ENCODE measurements at regions not wholly inside any gene's neighbourhood (a gene's known extent, or its start where the extent isn't known, plus 50 kb on each side); places are given as distances from the start of the nearest gene placed in this dataset.
"Not testable (repeated sequence)": the region's sequence is repeated elsewhere in the genome, so short reads cannot be mapped to it uniquely, and the experiment has no call there.

DNA sequence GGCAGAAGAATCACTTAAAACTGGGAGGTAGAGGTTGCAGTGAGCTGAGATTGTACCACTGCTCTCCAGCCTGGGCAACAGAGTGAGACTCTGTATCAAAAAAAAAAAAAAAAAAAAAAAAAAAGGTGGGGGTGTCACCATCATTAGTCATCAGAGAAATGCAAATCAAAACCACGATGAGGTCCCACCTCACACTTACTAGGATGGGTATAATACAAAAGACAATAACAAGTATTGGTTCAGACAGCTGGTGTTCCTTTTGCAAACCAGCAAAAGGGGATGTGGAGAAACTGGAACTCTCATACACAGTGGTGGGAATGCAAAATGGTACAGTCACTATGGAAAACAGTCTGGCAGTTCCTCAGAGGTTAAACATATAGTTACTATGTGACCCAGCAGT is 78.7 kb upstream of the TSC22D2 start:
- DNase-seq (ENCODE audit: low read depth in 1 of 2, low spot score in 1 of 2), result no peak

DNA sequence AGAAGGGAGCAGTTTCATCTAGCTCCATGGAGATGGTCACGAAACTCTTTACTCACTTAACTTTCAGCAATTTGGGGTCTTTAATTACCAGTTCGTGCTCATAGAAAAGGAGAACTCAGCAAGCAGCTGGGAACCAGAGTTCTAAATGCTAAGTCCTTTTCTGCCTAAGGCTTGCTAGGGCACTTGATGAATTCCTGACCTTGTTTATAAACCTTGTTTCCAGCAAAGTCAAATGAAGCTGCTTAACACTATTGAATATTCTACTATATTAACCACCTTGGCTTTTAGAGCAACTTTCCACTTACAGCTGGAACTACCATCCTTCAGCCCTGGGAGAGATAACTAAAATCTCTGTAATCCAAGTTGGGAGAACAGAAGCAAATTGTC is 79.5 kb upstream of the TSC22D2 start:
- DNase-seq (ENCODE audit: low read depth in 1 of 2, low spot score in 1 of 2), result no peak

DNA sequence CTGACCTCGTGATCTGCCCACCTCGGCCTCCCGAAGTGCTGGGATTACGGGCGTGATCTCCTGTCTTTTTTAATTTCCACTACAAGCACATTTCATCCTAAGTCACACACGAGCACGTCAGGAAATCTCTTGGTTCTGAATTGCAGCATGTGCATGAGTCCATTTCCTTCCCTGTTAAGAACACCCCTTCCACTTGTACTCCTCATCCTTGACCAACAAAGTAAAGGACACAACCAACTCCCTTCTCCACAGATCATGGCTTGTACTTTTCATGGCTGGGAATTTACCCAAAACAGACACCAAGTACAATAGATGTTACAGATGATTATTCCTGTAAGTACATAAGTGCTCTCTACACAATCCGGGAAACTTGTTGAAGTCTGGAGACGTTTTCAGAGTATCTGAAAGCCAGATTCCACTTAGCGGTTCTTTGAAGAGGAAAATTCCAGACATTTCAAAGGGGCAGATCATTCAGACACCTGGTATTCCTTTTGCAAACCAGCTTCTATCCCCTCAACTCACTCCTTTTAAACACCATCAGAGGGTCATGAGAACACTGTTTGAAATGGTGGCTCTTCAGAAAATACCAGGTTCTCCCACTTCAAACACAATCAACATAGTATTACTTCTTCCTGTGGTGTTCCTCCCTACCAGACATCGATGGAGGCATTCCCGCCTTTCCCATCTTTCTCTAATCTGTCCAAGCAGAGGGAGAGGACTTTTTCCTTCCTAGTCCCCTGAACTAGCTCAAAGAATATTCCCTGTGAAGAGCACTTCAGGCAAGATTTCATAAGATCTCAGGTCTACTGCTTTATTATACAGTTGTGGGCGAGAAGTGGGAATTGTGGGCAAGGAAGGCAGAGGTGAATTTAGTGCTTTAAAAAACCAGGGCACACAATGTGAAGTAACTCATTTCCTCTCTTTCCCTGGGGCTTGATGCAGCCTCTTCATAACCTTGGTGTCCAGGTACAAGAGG is 80.1 kb upstream of the TSC22D2 start:
- DNase-seq (ENCODE audit: low read depth in 1 of 2, low spot score in 1 of 2), result no peak

GRCh38 chr3:150324788-150325187 is 83.3 kb upstream of the TSC22D2 start:
- no peak for DNase-seq (ENCODE audit: low read depth in 1 of 2, low spot score in 1 of 2)

DNA sequence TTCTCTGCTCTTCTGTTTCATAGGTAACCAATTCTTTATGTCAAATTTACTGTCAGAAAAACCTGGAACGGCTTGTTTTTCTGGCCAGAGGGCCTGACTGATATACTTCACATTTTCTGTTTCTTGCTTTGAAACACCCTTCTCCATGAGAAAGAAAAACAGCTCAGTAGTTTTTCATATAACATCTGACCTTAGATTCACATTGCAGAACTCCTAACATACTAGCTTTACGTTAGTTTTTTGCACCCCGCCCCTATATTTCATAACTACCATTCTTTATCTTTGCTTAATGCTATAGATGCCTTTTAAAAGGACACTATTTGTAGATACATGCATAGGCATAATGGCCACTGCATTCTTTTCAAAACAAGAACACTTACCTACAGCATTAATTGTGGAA is 83.9 kb upstream of the TSC22D2 start:
- no peak for DNase-seq (ENCODE audit: low read depth in 1 of 2, low spot score in 1 of 2)

DNA sequence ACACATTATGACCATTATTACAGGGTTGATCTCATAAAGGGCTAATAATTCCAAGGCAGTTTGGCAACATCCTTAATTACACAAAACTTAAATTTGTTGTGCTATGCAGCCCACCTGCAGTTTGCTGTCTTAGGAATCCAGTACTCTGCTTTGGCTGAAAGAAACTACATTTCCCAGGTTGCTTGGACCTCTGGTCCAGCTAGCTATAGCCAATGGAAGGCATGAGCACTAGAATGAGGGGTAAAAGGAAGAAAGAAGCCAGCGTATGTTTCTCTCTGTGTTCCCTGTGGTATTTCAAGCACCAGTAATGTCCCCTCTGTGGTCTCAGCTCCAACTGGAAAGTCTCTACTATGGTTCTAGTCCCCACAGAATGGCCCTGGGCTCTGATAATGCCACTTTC is 84.3 kb upstream of the TSC22D2 start:
- no peak for DNase-seq (ENCODE audit: low read depth in 1 of 2, low spot score in 1 of 2)

GRCh38 chr3:150323091-150323490 is 85.0 kb upstream of the TSC22D2 start:
- DNase-seq (ENCODE audit: low read depth in 1 of 2, low spot score in 1 of 2), result not testable (repeated sequence)

DNA sequence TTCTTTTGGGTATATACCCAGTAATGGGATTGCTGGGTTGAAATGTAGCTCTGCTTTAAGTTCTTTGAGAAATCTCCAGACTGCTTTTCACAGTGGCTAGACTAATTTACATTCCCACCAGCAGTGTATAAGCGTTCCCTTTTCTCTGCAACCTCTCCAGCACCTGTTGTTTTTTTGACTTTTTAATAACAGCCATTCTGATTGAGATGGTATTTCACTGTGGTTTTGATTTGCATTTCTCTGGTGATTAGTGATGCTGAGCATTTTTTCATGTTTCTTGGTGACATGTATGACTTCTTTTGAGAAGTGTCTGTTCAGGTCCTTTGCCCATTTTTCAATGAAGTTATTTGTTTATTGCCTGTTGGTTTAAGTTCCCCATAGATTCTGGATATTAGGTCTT is 87.1 kb upstream of the TSC22D2 start:
- not testable (repeated sequence) for DNase-seq (ENCODE audit: low read depth in 1 of 2, low spot score in 1 of 2)

- no peak for DNase-seq (ENCODE audit: low read depth in 1 of 2, low spot score in 1 of 2)
These were observed 88.2 kb upstream of the TSC22D2 start for GRCh38 chr3:150319900-150320299.

DNA sequence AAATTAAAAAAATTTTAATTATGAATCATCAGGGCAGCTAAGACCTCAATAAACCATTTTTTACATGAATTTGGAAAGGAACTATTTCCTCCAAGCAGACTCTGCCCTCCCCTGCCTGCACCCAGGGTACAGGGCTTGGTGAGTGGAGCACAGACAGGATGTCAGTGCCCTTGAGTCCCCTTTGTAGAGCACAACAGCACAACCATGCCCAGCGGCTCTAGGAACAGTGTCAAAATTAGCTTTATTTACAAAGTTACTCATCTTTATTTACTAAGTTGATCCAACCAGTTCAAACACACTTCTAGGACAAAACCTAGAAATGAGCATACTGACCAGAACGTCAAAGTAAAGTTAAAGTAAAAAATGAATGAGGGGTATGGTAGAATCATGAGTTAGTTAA is 90.6 kb upstream of the TSC22D2 start:
- DNase-seq (ENCODE audit: low read depth in 1 of 2, low spot score in 1 of 2), result no peak

DNA sequence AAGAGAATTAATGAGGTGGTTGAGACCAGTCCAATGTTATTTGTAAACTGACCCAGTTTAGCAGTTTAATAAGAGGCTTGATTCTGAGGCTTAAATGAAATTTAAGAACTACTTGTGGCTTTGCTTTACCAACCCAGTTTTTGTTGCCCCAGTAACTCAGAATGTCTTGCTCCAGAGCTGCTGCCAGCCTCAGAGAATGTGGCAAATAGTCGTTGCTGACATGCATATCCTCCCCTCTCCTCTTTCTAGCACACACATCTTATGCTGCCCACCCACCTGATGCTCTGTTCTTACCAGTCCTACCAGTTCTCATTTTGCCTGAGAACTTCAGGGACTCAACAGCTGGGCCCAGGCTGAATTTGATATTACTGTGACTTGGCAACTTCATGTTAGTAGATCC is 92.4 kb upstream of the TSC22D2 start:
- DNase-seq (ENCODE audit: low read depth in 1 of 2, low spot score in 1 of 2), result no peak

GRCh38 chr3:150314248-150315004 is 93.7 kb upstream of the TSC22D2 start:
- DNase-seq (ENCODE audit: low read depth in 1 of 2, low spot score in 1 of 2), result no peak

- DNase-seq (ENCODE audit: low read depth in 1 of 2, low spot score in 1 of 2), result no peak
These were observed 96.0 kb upstream of the TSC22D2 start for GRCh38 chr3:150312018-150312657.

DNA sequence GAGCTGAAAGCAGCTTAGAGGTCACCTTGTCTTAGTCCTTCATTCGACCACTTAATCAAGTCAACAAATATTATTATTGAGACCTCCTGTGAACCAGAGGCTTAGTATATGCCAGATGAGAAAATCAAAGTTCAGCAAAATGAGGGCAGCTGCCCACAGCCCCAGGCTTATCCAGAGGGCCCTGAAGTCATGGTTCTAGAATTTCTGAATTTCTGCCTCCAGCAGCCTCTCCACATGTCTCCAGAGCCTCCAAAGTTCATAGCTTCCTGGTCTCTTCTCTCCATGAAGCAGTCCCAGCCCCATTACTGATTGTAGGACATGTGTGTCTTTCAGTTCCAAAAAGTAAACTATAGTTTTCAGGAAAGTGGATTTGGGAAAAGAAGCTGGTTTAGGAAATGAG is 96.9 kb upstream of the TSC22D2 start:
- DNase-seq (ENCODE audit: low read depth in 1 of 2, low spot score in 1 of 2), result no peak

DNA sequence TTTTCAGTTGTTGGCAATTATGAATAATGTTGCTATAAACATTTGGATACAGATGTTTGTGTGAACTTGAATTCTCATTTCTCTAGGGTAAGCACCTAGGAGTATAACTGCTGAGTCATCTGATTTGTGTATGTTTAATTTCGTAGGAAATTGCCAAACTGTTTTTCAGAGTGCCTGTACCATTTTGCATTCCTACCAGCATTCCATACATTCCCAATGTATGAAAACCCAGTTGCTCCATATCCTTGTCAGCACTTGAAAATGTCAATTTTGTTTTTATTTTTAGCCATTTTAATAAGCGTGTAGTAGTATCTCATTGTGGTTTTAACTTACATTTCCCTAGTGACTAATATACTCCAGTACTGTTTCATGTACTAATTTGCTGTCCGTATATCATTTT is 98.5 kb upstream of the TSC22D2 start:
- no peak for DNase-seq (ENCODE audit: low read depth in 1 of 2, low spot score in 1 of 2)

GRCh38 chr3:150309257-150309542 is 98.9 kb upstream of the TSC22D2 start:
- DNase-seq (ENCODE audit: low read depth in 1 of 2, low spot score in 1 of 2), result no peak

- no peak for DNase-seq (ENCODE audit: low read depth in 1 of 2, low spot score in 1 of 2)
These were observed 99.4 kb upstream of the TSC22D2 start for GRCh38 chr3:150308481-150309256.

DNA sequence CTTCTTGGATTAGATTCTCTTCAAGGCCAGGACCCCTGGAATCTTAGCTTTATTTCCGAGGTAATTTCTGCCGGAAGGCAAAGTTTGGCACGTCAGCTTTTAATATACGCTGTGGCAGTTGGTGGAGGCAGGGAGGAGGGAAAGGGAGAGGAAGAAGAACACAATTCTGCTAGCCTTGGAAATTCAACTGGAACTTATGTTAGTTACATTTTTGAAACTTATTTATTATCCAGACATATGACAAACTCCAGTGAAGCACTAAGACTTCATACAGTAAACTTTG is 100.1 kb upstream of the TSC22D2 start:
- DNase-seq (ENCODE audit: low read depth in 1 of 2, low spot score in 1 of 2), result no peak

DNA sequence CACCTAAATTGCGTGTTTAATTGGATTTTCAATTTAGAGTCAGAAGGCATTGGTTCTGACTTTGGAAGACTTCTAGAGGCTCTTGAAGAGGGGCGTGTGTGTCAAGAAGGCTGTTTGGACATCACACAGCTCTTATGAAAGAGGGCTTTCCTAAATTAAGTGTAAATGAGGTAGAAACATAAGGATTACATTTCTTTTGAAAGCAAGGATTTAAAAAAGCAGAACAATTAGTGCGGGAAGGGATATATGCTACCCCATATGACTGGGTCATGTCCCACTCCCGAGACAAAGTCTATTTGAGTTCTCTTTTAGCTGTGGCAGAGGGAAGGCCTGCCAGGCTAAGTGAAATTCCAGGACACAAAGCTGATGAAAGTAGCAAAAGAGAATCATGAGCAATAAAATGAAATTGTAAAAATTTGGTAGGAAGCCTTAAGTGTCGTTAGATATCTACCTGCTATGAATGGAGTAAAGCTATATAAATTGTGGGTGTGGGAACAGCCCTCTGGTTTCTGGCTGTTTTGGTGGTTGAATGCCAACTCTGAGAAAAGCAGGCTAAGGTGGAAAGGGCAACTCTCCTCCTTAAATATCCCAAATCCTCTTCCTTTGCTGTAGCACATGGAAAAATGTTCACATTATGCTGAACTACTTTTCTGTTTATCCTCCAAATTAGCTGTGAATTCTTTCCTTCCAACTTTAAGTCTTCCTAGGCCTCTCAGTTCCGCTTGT is 100.6 kb upstream of the TSC22D2 start:
- no peak for DNase-seq (ENCODE audit: low read depth in 1 of 2, low spot score in 1 of 2)

GRCh38 chr3:150306906-150307305 is 101.2 kb upstream of the TSC22D2 start:
- no peak for DNase-seq (ENCODE audit: low read depth in 1 of 2, low spot score in 1 of 2)

DNA sequence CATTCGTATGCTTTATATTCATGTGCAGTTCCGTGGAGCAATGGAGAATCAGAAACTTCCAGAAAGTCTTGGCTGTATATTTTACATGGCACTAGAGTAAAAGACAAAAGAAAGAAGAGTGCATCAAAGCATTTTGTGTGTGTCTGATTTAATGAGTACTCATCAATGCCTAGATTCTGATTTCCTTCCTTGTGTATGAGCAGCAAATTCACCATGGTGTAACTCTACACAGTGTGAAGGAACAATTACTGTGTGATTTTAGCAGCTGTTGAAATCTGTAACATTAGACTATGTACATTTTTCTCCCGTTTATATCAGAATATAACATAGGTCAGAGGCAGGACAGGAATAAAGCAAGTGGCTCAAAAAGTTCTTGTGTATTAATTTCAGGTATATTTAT is 102.0 kb upstream of the TSC22D2 start:
- no peak for DNase-seq (ENCODE audit: low read depth in 1 of 2, low spot score in 1 of 2)
